Tibial nerve (tissue), 4 donors: ENCODE measurements at regions not wholly inside any gene's neighbourhood (a gene's known extent, or its start where the extent isn't known, plus 50 kb on each side); places are given as distances from the start of the nearest gene placed in this dataset.

Source experiments
- EP300 ChIP-seq, 2 donors: sonication (generic); formaldehyde crosslinking; IDR thresholded peaks; one replicate each; pipeline ENCODE4 v1.6.1; 2017; ENCODE audit warnings: antibody characterized with exemption in 2 of 2, mild to moderate bottlenecking in 1 of 2
- TF ChIP-seq, protein P1 (sequence below), 5 experiments: fragments of 200-600 bp in 3 of 5; fragments of 450-650 bp in 2 of 5; sonication (generic) in 3 of 5; IDR thresholded peaks; one replicate each; pipeline ENCODE4 v1.5.1; 2016 to 2019; ENCODE audit warnings: antibody characterized with exemption in 5 of 5, mild to moderate bottlenecking in 3 of 5, moderate library complexity in 2 of 5

GRCh38 chr6:14584450-14584849, 466.9 kb downstream of the CD83 start:
- TF ChIP-seq, protein P1, sequence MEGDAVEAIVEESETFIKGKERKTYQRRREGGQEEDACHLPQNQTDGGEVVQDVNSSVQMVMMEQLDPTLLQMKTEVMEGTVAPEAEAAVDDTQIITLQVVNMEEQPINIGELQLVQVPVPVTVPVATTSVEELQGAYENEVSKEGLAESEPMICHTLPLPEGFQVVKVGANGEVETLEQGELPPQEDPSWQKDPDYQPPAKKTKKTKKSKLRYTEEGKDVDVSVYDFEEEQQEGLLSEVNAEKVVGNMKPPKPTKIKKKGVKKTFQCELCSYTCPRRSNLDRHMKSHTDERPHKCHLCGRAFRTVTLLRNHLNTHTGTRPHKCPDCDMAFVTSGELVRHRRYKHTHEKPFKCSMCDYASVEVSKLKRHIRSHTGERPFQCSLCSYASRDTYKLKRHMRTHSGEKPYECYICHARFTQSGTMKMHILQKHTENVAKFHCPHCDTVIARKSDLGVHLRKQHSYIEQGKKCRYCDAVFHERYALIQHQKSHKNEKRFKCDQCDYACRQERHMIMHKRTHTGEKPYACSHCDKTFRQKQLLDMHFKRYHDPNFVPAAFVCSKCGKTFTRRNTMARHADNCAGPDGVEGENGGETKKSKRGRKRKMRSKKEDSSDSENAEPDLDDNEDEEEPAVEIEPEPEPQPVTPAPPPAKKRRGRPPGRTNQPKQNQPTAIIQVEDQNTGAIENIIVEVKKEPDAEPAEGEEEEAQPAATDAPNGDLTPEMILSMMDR (IDR thresholded peaks at IDR 0.05), result no peak
- TF ChIP-seq EP300 (IDR thresholded peaks at IDR 0.05), result no peak
